ENCODE measurements at regions not wholly inside any gene's neighbourhood (a gene's known extent, or its start where the extent isn't known, plus 50 kb on each side); places are given as distances from the start of the nearest gene placed in this dataset.

DNA sequence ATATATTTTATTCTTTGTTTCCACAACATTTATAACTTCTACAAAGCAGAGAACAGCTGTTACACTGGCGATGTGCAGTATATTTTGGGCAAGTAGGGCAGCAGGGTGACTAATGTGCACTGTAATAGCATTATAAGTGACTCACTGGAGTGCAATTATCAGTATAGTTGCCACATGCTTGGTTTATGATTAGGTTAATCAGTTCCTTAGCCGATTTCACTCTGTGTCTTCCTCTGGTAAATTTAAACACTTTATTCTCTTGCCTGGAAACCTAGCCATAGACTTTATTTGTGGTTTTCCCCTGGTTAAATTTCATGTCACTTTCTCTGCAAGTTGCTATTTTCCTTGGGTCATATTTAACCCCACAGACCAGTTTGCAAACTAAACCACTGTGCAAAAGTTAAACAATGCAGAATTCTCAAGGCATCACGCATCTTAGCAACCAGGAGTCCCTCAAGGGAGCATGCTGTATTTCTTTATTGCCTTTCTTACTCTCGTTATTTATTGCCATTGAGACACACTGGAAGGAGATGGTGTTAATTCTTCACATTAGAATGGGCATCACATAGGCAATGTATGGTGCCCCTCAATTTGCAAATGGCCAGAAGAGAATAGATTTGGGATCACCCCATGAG lies 690.2 kb upstream of the DPPA4 start:
- peak; percentile 5 for DNase-seq (ENCODE audit: low spot score)

DNA sequence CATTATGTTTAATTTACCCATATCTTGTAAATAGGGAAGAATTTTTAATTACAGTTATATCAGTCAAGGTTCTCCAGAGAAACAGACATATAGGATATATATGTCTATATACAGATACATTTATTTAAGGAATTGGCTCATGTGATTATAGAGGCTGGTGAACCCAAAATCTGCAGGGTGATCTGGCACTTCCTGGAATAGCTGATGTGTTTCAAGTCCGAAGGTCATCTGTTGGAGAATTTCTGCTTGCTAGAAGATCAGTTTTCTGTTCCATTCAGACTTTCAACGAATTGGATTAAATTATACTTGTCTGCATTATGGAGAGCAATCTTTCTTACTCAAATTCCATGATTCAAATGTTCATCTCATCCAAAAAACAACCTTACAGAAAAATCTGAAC lies 694.6 kb upstream of the DPPA4 start:
- H3K9me3 ChIP-seq (ENCODE audit: low read depth): no peaks in the 10 kb centered on the region
- TF ChIP-seq EZH2phosphoT487 (IDR thresholded peaks at IDR 0.05; ENCODE audit: low read depth, severe bottlenecking, unreplicated experiment): no peak
- TF ChIP-seq, protein P1, sequence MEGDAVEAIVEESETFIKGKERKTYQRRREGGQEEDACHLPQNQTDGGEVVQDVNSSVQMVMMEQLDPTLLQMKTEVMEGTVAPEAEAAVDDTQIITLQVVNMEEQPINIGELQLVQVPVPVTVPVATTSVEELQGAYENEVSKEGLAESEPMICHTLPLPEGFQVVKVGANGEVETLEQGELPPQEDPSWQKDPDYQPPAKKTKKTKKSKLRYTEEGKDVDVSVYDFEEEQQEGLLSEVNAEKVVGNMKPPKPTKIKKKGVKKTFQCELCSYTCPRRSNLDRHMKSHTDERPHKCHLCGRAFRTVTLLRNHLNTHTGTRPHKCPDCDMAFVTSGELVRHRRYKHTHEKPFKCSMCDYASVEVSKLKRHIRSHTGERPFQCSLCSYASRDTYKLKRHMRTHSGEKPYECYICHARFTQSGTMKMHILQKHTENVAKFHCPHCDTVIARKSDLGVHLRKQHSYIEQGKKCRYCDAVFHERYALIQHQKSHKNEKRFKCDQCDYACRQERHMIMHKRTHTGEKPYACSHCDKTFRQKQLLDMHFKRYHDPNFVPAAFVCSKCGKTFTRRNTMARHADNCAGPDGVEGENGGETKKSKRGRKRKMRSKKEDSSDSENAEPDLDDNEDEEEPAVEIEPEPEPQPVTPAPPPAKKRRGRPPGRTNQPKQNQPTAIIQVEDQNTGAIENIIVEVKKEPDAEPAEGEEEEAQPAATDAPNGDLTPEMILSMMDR (IDR thresholded peaks at IDR 0.05; ENCODE audit: poor library complexity): no peak
- no peak for TF ChIP-seq EZH2 (IDR thresholded peaks at IDR 0.05; ENCODE audit: borderline replicate concordance)
- 88% methylated on average over 2 of the region's 2 CpGs for WGBS (ENCODE audit: low lambda C conversion rate, missing lambda C conversion rate)

More for the DNA sequence above, 690.2 kb upstream of the DPPA4 start:
- H2AFZ ChIP-seq: no peak overlapping the region
- H3K27me3 ChIP-seq: no peaks in the 10 kb centered on the region
- no peaks in the 10 kb centered on the region for H3K9me3 ChIP-seq (ENCODE audit: low read depth)
- TF ChIP-seq, protein P1 (IDR thresholded peaks at IDR 0.05; ENCODE audit: poor library complexity): no peak
- TF ChIP-seq EZH2phosphoT487 (IDR thresholded peaks at IDR 0.05; ENCODE audit: low read depth, severe bottlenecking, unreplicated experiment) (no peak), EZH2 (IDR thresholded peaks at IDR 0.05; ENCODE audit: borderline replicate concordance) (no peak)
- no peaks in the 10 kb centered on the region for H3K9me2 ChIP-seq (replicated peaks; ENCODE audit: insufficient read depth)
- 81% methylated on average over 4 of the region's 4 CpGs for WGBS (ENCODE audit: low lambda C conversion rate, missing lambda C conversion rate)
- no peaks in the 10 kb centered on the region for H3K79me2 ChIP-seq
- no peak overlapping the region for H3K27ac ChIP-seq
- H3K4me2 ChIP-seq: no peak overlapping the region
- H3K4me1 ChIP-seq (ENCODE audit: insufficient read depth): no peaks in the 10 kb centered on the region
- H3K36me3 ChIP-seq (replicated peaks; ENCODE audit: insufficient read depth, low read depth): no peaks in the 10 kb centered on the region
- H3K4me3 ChIP-seq: no peak overlapping the region
- no peaks in the 10 kb centered on the region for H4K20me1 ChIP-seq (ENCODE audit: insufficient read depth, poor library complexity, severe bottlenecking)

DNA sequence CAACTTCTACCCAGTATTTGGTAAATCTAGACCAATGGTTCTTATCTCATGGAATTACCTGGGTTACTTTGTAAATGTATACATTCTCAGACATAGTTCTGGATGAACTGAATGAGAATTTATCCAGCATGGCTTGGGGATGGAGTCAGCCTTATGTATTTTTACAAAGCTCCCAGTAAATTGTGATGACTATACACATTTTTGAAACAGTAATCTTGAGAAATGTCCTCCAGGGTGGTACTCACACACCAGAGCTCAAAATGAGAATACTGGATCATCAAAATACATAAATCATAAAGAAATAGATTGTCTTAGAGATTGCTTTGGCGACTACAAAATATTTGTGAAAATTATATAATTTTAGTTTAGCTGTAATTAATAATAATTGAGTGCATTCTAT lies 722.1 kb upstream of the DPPA4 start:
- WGBS (ENCODE audit: low lambda C conversion rate, missing lambda C conversion rate): 87% methylated on average over 1 of the region's 1 CpG
- TF ChIP-seq, protein P1 (IDR thresholded peaks at IDR 0.05; ENCODE audit: poor library complexity): no peak
- TF ChIP-seq EZH2 (IDR thresholded peaks at IDR 0.05; ENCODE audit: borderline replicate concordance) (no peak), EZH2phosphoT487 (IDR thresholded peaks at IDR 0.05; ENCODE audit: low read depth, severe bottlenecking, unreplicated experiment) (no peak)

More for the DNA sequence above, 694.6 kb upstream of the DPPA4 start:
- Histone ChIP-seq H4K20me1 (ENCODE audit: insufficient read depth, poor library complexity, severe bottlenecking) (no peaks in the 10 kb centered on the region), H3K27me3 (no peaks in the 10 kb centered on the region), H3K9me2 (replicated peaks; ENCODE audit: insufficient read depth) (no peaks in the 10 kb centered on the region), H2AFZ (no peak overlapping the region), H3K4me1 (ENCODE audit: insufficient read depth) (no peaks in the 10 kb centered on the region), H3K4me2 (no peak overlapping the region), H3K4me3 (no peak overlapping the region), H3K27ac (no peak overlapping the region), H3K79me2 (no peaks in the 10 kb centered on the region), H3K36me3 (replicated peaks; ENCODE audit: insufficient read depth, low read depth) (no peaks in the 10 kb centered on the region)
- no peak for DNase-seq (ENCODE audit: low spot score)

More for the DNA sequence above, 722.1 kb upstream of the DPPA4 start:
- no peak overlapping the region for H3K27ac ChIP-seq
- no peaks in the 10 kb centered on the region for H3K27me3 ChIP-seq
- H3K9me2 ChIP-seq (replicated peaks; ENCODE audit: insufficient read depth): no peaks in the 10 kb centered on the region
- H3K36me3 ChIP-seq (replicated peaks; ENCODE audit: insufficient read depth, low read depth): no peaks in the 10 kb centered on the region
- no peaks in the 10 kb centered on the region for H3K4me1 ChIP-seq (ENCODE audit: insufficient read depth)
- H3K79me2 ChIP-seq: no peaks in the 10 kb centered on the region
- no peak overlapping the region for H3K4me2 ChIP-seq
- H3K9me3 ChIP-seq (ENCODE audit: low read depth): no peaks in the 10 kb centered on the region
- no peak overlapping the region for H2AFZ ChIP-seq
- no peak for DNase-seq (ENCODE audit: low spot score)
- H3K4me3 ChIP-seq: no peak overlapping the region
- no peaks in the 10 kb centered on the region for H4K20me1 ChIP-seq (ENCODE audit: insufficient read depth, poor library complexity, severe bottlenecking)
